ENCODE measurements at regions not wholly inside any gene's neighbourhood (a gene's known extent, or its start where the extent isn't known, plus 50 kb on each side); places are given as distances from the start of the nearest gene placed in this dataset.
A peak's percentile ranks its signal among the peaks of the same experiment; 100 is the strongest.
"Not testable (repeated sequence)": the region's sequence is repeated elsewhere in the genome, so short reads cannot be mapped to it uniquely, and the experiment has no call there.

DNA sequence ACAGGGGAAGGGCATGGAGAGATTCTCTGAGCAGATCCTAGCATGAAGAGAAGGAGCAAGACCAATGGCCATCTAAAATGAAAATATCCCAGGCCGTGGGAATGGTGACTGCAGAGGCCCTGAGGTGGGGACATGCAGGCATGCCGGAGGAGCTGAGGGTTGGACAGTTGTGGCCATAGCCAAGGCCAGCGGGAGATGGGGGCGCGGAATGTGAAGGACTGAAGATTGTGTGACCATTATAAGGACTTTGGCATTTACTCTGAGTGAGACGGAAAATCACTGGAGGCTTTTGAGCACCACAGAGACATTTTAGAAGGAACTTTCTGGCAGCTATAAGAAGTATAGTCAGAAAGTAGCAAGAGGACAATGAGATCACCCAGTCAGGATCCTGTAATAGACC is 341.1 kb downstream of the SFMBT2 start:
- DNase-seq (ENCODE audit: low read depth, low spot score): no peak

- no peak for DNase-seq (ENCODE audit: low read depth, low spot score)
Observed at GRCh38 chr10:7056216-7056615, 354.6 kb downstream of the SFMBT2 start.

DNA sequence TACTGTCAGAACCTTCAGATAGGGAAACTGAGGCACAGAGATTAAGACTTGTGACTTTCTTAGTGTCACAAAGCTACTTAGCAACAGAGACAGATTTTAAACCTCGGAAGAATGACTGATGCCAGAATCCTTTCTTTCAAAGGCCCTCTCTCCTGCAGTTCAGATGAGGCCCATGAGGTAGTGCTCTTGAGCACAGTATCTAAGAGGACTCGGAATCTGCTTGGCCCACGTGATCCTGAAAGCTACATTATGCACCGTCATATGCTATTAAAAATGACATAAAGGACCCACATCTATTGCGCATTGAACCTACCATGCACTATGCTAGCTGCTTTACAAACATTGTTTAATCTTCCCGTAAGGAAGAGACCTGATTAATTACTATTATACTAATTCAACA is 355.9 kb downstream of the SFMBT2 start:
- DNase-seq (ENCODE audit: low read depth, low spot score): no peak

GRCh38 chr10:7053195-7053594 is 357.6 kb downstream of the SFMBT2 start:
- DNase-seq (ENCODE audit: low read depth, low spot score): no peak

DNA sequence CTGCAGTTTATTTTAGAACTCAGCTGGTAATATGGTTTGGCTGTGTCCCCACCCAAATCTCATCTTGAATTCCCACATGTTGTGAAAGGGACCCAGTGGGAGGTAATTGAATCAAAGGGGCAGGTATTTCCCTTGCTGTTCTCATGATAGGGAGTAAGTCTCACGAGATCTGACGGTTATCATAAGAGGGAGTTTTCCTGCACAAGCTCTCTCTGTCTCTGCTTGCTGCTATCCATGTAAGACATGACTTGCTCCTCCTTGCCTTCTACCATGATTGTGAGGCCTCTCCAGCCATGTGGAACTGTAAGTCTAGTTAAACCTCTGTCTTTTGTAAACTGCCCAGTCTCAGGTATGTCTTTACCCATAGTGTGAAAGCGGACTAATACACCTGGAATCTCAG is 360.8 kb downstream of the SFMBT2 start:
- DNase-seq (ENCODE audit: low read depth, low spot score): not testable (repeated sequence)

DNA sequence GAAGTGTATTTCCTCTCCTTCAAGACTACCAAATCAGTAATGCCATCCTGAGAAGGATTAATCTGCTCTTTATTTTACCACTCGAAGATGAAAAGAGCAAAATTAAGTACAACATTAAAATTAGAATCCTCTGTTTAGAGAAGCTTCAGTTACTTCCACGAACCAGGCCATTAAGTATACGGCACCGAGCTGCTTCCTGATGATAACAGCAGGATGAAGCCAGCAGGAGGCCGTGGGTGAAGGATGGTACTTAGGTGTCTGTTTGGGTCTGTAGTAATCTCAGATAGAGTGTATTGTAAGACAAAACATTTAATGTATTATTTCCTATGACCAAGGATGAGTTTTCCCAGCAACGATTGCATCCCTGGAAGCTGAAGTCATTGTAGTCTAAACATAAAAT is 362.8 kb downstream of the SFMBT2 start:
- DNase-seq (ENCODE audit: low read depth, low spot score): no peak

GRCh38 chr10:7046615-7047014 is 364.2 kb downstream of the SFMBT2 start:
- DNase-seq (ENCODE audit: low read depth, low spot score): no peak

GRCh38 chr10:7045891-7046599 is 364.8 kb downstream of the SFMBT2 start:
- DNase-seq (ENCODE audit: low read depth, low spot score): no peak

- DNase-seq (ENCODE audit: low read depth, low spot score): no peak
Observed at GRCh38 chr10:7043055-7043653, 367.7 kb downstream of the SFMBT2 start.

DNA sequence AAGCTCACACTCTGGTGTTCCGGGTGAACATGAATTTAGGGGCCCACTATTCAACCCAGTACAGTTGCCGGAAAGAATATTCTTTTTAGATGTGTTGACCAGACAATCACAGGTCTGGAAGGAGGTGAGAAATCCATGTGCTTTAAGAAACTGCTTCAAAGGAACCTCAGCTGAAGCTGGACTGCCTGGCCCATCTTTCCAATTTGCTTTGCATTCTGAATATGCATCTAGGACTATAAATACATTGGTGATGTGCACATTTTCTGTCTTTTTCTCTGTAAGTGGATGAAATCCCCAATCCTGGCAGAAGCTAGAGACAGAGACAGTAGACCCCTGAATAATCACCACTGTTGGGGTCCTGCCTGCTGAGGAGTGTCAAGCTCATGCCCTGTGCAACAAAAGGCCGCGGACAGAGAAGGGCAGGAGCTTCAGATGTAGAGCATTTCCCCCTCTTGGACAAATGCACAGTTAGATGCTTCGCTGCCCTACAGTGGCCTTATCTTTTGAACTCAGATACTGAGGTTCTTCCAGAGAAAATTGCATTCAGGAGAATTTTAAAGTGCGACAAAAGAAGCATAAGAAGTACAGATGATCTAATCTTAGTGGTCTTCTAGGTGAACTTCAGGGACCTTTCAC is 368.3 kb downstream of the SFMBT2 start:
- no peak for DNase-seq (ENCODE audit: low read depth, low spot score)

DNA sequence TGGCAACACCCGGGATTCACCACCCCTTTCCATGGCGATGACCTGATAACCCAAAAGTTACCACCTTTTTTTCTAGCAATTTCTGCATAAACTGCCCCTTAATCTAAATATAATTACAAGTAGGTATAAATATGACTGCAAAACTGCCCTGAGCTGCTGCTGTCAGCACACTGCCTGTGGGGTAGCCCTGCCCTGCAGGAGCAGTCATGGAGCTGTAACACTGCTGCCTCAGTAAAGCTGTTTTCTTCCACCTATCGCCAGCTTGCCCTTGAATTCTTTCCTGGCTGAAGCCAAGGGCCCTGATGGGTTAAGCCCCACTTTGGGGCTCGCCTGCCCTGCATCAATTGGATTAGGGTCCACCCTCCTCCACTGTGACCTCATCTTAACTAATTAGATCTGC is 368.8 kb downstream of the SFMBT2 start:
- no peak for DNase-seq (ENCODE audit: low read depth, low spot score)

DNA sequence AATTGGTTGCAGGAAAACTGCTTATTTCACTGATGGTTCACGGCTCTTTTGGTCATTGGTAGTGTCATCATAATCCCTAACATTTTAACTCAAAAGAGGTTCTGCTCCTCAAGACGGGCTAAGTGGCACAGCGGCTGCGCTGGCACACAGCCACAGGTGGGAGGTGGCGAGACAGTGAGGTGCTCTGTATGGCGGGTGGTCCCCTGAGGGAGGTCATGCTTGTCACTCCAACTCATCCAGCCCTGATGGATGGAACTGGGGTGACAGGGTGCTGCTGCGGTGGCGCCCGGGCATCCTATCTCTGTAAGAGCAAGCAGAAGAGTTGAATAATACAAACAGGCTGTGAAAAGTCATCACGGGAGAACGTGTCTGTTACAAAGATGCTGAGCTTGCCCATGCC is 370.2 kb downstream of the SFMBT2 start:
- DNase-seq (ENCODE audit: low read depth, low spot score): no peak

DNA sequence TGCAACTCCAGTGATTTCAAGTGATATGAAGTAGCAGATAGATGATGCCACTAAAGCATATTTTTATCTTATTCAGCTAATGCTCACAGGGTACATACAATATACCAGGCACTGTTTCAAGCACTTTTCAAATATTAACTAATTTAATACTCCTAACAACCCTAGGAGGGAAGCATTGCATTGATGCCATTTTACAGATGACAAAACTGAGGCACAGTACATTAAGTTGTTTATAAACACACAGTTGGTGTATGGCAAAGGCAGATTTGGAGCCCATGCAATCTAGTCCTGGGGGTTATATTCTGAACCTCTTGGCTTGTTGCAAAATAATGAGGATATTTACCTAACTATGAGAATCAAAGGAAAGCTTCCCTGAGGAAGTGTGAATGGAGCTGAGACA is 371.0 kb downstream of the SFMBT2 start:
- no peak for DNase-seq (ENCODE audit: low read depth, low spot score)

DNA sequence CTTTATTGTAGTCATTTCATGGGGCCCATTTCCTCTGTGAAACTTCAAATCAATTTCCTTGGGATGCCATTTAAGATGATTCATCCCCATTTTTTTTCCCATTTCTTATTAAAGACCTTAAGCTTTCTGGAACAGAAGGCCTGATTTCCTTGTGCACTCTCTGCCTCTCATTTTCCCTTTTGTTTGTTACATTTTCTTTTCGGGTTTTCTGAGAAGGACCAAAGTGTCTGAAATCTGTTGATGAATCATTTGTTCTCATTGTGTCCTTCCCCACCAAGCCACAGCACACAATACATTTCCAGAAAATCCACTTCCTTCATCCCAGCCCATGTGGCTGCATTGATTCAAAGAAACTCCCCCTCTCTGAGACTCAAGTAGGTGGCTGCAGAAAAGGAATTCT is 372.4 kb downstream of the SFMBT2 start:
- DNase-seq (ENCODE audit: low read depth, low spot score): no peak

- DNase-seq (ENCODE audit: low read depth, low spot score): not testable (repeated sequence)
Observed at GRCh38 chr10:7037434-7037833, 373.4 kb downstream of the SFMBT2 start.

DNA sequence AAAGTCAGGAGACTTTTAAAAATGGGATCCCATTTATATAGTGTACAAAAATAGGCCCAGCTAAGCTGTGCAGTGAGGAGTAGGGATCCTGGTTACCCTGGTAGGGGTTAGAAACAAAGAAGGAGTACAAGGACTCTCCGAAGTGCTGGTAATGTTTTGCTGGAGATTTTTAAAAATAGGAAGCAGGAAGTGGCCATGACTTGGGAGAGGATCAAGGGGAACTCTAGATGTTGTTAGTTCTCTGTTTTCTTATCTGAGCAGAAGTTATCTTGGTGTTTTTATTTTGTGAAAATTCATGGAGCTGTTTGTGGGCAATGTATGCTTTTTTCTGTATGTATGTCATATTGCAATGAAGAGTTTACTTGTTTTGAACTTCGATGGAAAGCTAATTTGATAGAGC is 373.9 kb downstream of the SFMBT2 start:
- DNase-seq (ENCODE audit: low read depth, low spot score): no peak

GRCh38 chr10:7035126-7035761 is 375.6 kb downstream of the SFMBT2 start:
- DNase-seq (ENCODE audit: low read depth, low spot score): peak; percentile 1

DNA sequence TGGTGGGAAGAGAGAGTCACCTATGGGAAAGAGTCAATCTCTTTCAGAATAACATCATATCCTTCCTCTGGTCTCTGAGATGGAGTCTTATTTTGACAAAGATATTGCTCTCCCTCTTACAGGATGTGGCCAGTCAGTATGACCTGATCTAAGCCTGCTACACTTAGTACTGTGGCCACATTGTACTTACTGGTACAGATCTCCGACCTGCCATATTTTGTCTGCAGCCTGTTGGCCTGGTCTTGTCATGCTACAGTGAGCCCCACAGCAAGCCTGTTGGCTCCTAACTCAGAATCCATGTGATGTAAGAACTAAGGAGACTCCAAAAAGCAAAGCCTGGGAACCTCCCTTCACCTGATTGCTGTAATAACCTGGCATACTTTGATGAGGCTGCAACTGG is 377.8 kb downstream of the SFMBT2 start:
- DNase-seq (ENCODE audit: low read depth, low spot score): no peak

- DNase-seq (ENCODE audit: low read depth, low spot score): no peak
Observed at GRCh38 chr10:7030134-7030855, 380.5 kb downstream of the SFMBT2 start.

- DNase-seq (ENCODE audit: low read depth, low spot score): no peak
Observed at GRCh38 chr10:7029672-7030071, 381.2 kb downstream of the SFMBT2 start.

DNA sequence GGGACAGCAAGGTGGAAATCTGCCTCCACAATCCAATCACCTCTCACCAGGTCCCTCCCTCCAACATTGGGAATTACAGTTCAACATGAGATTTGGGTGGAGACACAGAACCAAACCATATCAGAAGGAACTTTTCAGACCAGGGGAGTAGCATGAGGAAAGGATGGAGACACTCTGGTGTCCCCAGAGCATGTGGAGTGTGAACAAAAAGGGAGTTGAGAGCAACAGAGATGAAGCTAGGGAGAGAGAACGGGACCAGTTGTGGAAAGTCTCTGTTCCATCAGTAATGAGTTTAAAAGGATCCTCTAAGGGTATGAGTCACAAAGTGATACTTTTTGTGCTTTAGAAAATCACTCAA is 382.0 kb downstream of the SFMBT2 start:
- no peak for DNase-seq (ENCODE audit: low read depth, low spot score)
